OCI-LY7 (cell line): ENCODE measurements at regions not wholly inside any gene's neighbourhood (a gene's known extent, or its start where the extent isn't known, plus 50 kb on each side); places are given as distances from the start of the nearest gene placed in this dataset.

ENCODE experiments used
- BruUV-seq: library from RNA; stranded (reverse); fragments of 400-500 nt; replicated peaks from 2 replicates; lab custom pipeline; 2021; lab: Mats Ljungman, UMichigan
- CTCF ChIA-PET: fragments of 300-600 bp; sonication (Branson Sonifier 250); formaldehyde crosslinking; loops from one replicate; lab custom pipeline; 2022; ENCODE audit warnings: antibody characterized with exemption; ENCODE audit not compliant: unreplicated experiment; lab: Charles Lee
- POLR2A ChIA-PET: fragments of 300-600 bp; sonication (Branson Sonifier 250); formaldehyde crosslinking; loops from one replicate; lab custom pipeline; 2022; ENCODE audit warnings: antibody characterized with exemption; lab: Charles Lee
- DNase-seq: peaks from one replicate; pipeline ENCODE4 v3.0.0-alpha.2; 2015; ENCODE audit warnings: low spot score
- H2AFZ ChIP-seq: fragments of 200-600 bp; sonication (generic), shearing (Covaris generic); 2 replicates; pipeline ENCODE4 v1.6.1; 2014; ENCODE audit warnings: mild to moderate bottlenecking, antibody characterized with exemption, low read length, moderate library complexity
- H3K27ac ChIP-seq: fragments of 200-600 bp; sonication (generic); 2 replicates; pipeline ENCODE4 v1.5.1; 2014; ENCODE audit warnings: mixed run types, low read depth, mild to moderate bottlenecking, moderate library complexity, low read length, inconsistent platforms; ENCODE audit not compliant: poor library complexity, severe bottlenecking
- H3K36me3 ChIP-seq: fragments of 200-600 bp; sonication (generic); 2 replicates; pipeline ENCODE4 v1.6.1; 2014; ENCODE audit warnings: mild to moderate bottlenecking, antibody characterized with exemption, low read length, moderate library complexity, mixed read lengths; ENCODE audit not compliant: insufficient read depth
- H3K4me1 ChIP-seq: fragments of 200-600 bp; sonication (generic); 2 replicates; pipeline ENCODE4 v1.5.1; 2014; ENCODE audit warnings: mild to moderate bottlenecking, low read length; ENCODE audit not compliant: insufficient read depth, poor library complexity, severe bottlenecking
- H3K4me2 ChIP-seq: fragments of 200-600 bp; sonication (generic); 2 replicates; pipeline ENCODE4 v1.6.1; 2014; ENCODE audit warnings: mild to moderate bottlenecking, low read length
- H3K4me3 ChIP-seq: fragments of 200-600 bp; sonication (generic); 2 replicates; pipeline ENCODE4 v1.5.1; 2014; ENCODE audit warnings: mild to moderate bottlenecking, low read depth, low read length; ENCODE audit not compliant: poor library complexity, severe bottlenecking
- H3K79me2 ChIP-seq: fragments of 200-600 bp; sonication (generic); 2 replicates; pipeline ENCODE4 v1.6.1; 2016; ENCODE audit warnings: low read depth, mild to moderate bottlenecking, low read length, moderate library complexity, mixed read lengths; ENCODE audit not compliant: insufficient read depth
- H3K9me2 ChIP-seq: fragments of 200-600 bp; sonication (generic); 2 replicates; pipeline ENCODE4 v1.6.1; 2016; ENCODE audit warnings: mild to moderate bottlenecking, low read length, mixed read lengths; ENCODE audit not compliant: insufficient read depth
- H3K9me3 ChIP-seq: fragments of 200-600 bp; sonication (generic); 2 replicates; pipeline ENCODE4 v1.6.1; 2014; ENCODE audit warnings: mild to moderate bottlenecking, mixed run types, low read length, mixed read lengths
- H4K20me1 ChIP-seq: fragments of 200-600 bp; sonication (generic); 2 replicates; pipeline ENCODE4 v1.6.1; 2014; ENCODE audit warnings: mild to moderate bottlenecking, antibody characterized with exemption, low read length, moderate library complexity, mixed read lengths; ENCODE audit not compliant: insufficient read depth
- CTCF ChIP-seq: fragments of 200-600 bp; sonication (generic); conservative IDR thresholded peaks from 2 replicates; pipeline ENCODE4 v1.5.1; 2014; ENCODE audit warnings: mild to moderate bottlenecking, antibody characterized with exemption, low read length, moderate library complexity, mixed read lengths
- EZH2phosphoT487 ChIP-seq: fragments of 200-600 bp; sonication (generic); IDR thresholded peaks from 2 replicates; pipeline ENCODE4 v1.6.1; 2018; ENCODE audit warnings: low read depth, borderline replicate concordance, mild to moderate bottlenecking, mixed run types, antibody characterized with exemption, low read length, moderate library complexity, mixed read lengths
- intact Hi-C: fragments of 100-400 bp; cut with micrococcal nuclease; formaldehyde crosslinking; loops from one replicate; pipeline ENCODE4 v1.10.0; 2022; ENCODE audit not compliant: unreplicated experiment

GRCh38 chr22:47591709-47592108 is 829.3 kb downstream of the TBC1D22A start:
- H3K4me1 ChIP-seq: no peaks in the 10 kb centered on the region
- no peak for TF ChIP-seq CTCF
- TF ChIP-seq EZH2phosphoT487: no peak
- no peak overlapping the region for H3K4me3 ChIP-seq
- no peaks in the 10 kb centered on the region for H4K20me1 ChIP-seq
- intact Hi-C loops: no loop called here
- no peak overlapping the region for H3K27ac ChIP-seq
- CTCF ChIA-PET: no interaction called here
- H3K9me2 ChIP-seq: no peaks in the 10 kb centered on the region
- no peaks in the 10 kb centered on the region for H3K36me3 ChIP-seq
- H2AFZ ChIP-seq: no peak overlapping the region
- no peaks in the 10 kb centered on the region for H3K9me3 ChIP-seq
- no TSS peak for BruUV-seq
- no peaks in the 10 kb centered on the region for H3K79me2 ChIP-seq
- DNase-seq: no peak
- POLR2A ChIA-PET: no interaction called here
- H3K4me2 ChIP-seq: no peak overlapping the region

GRCh38 chr22:47591016-47591415 is 828.6 kb downstream of the TBC1D22A start:
- no peaks in the 10 kb centered on the region for H3K4me1 ChIP-seq
- no peaks in the 10 kb centered on the region for H3K9me2 ChIP-seq
- ChIA-PET CTCF (no interaction called here), POLR2A (no interaction called here)
- no peaks in the 10 kb centered on the region for H3K9me3 ChIP-seq
- no peak for DNase-seq
- H3K36me3 ChIP-seq: no peaks in the 10 kb centered on the region
- H4K20me1 ChIP-seq: no peaks in the 10 kb centered on the region
- BruUV-seq: no TSS peak
- intact Hi-C loops: no loop called here
- no peak overlapping the region for H3K27ac ChIP-seq
- no peak overlapping the region for H3K4me3 ChIP-seq
- H3K79me2 ChIP-seq: no peaks in the 10 kb centered on the region
- no peak overlapping the region for H3K4me2 ChIP-seq
- no peak overlapping the region for H2AFZ ChIP-seq
- no peak for TF ChIP-seq CTCF

GRCh38 chr22:47589271-47590250 is 827.1 kb downstream of the TBC1D22A start:
- Histone ChIP-seq H3K9me2 (no peaks in the 10 kb centered on the region), H4K20me1 (no peaks in the 10 kb centered on the region), H3K36me3 (no peaks in the 10 kb centered on the region), H2AFZ (no peak overlapping the region), H3K4me2 (no peak overlapping the region), H3K9me3 (peaks cover 6% of the 10 kb centered on the region; the same call in 1 of the 2 replicates), H3K4me3 (no peak overlapping the region), H3K27ac (no peak overlapping the region), H3K79me2 (no peaks in the 10 kb centered on the region), H3K4me1 (no peaks in the 10 kb centered on the region)
- CTCF ChIA-PET: no interaction called here
- POLR2A ChIA-PET: no interaction called here
- BruUV-seq: no TSS peak
- no peak for TF ChIP-seq CTCF
- DNase-seq: no peak
- intact Hi-C loops: no loop called here
